COLO829 (cell line): ENCODE measurements at regions not wholly inside any gene's neighbourhood (a gene's known extent, or its start where the extent isn't known, plus 50 kb on each side); places are given as distances from the start of the nearest gene placed in this dataset.

Source experiments
- DNase-seq: peaks from one replicate; pipeline ENCODE4 v3.0.0; 2012; ENCODE audit warnings: low spot score

DNA sequence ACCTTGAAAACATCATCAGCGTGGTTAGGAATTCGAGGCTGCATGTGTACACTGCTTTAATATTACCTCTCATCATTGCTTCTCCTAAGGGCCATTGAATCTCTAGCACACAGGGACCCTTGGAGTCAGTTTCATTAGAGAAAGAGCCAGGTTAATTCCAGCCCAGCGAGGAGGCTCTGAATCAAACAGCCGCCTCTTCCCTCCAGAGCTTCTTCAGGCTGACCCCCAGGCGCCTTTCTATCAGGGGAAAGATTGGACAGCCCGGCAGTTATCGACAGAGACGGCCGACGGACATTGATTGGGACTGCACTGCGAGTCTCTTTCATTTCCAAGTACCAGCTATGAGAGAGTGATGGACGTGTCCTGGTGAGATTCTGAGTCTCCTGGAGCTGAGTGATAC, 159.2 kb downstream of the ANKRD60 start:
- DNase-seq: no peak

DNA sequence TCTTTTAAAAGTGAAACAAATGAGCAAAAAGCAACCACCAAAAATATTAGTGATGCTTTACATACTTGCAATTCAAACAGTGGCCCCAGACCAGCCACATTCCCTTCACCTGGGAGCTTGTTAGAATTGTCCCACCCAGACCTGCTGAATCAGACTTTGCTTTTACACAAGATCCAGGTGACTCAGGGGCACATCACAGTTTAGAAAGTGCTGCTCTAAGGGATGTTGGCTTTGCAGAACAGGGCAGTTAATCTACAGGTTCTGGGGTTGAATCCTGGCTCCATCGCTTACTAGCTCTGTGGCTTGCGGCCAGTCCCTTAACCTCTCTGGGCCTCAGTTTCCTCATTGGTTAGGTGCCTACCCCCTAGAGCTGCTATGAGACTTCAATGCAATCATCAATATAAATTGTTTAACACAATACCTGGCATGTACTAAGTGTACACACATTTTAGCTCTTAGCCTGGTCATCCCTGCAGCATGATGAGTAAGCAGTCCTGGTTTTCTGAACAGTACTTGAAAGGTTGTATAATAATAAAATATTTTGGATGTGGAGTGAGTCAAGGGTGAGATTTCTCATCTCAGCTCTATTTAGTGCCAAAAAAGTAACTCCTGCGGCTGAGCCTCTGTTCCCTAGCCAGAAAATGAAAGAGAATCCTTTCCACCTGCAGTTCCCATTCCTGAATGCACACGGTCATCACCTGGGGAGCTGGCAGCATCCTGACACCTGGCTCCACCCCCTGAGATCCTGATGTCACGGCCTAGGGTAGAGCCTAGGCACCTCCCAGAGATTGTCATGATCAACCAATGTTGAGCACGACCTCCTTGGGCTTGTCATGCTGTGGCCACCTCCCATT, 162.7 kb downstream of the ANKRD60 start:
- no peak for DNase-seq

DNA sequence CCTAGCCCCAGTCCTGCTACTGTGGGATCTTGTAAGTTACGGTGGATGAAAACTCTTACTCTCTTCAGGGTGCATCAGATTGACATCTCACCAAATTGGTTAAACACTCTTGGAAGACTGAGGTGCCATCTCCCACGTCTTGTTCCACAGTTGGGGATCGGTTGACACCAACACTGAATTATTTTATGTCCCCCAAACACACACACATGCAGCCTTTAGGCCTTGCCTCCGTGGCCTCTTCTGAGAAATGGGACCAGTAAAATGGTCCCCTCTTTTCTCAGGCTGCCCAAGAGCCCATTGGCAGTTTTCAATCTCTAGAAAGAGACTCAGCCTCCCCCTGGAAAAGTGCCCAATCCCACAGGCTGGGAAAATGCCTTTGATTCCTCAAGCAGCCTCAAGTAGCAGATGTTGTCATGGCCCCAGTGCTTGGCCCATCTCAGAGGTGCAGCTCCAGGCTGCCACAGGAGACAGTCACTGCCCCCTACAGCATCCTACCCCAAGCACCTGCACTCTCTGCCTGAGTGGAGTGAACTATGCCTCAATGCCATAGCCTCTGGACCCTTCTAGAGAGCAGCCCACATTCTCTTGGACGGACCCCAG, 163.9 kb downstream of the ANKRD60 start:
- DNase-seq: no peak

DNA sequence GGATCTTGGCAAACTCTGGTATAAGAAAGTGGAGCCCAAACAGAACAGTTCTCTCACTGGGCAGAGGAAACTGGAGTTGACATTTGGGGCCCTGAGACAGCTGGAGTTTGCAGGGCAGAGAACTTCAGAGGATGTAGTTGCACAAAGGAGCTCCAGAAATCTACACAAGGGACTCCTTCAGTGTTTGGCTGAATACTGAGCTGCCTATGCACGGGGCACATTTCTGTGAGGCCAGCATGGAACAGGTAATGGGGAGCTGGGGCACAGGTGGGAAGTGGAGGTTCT, 169.3 kb downstream of the ANKRD60 start:
- DNase-seq: no peak

DNA sequence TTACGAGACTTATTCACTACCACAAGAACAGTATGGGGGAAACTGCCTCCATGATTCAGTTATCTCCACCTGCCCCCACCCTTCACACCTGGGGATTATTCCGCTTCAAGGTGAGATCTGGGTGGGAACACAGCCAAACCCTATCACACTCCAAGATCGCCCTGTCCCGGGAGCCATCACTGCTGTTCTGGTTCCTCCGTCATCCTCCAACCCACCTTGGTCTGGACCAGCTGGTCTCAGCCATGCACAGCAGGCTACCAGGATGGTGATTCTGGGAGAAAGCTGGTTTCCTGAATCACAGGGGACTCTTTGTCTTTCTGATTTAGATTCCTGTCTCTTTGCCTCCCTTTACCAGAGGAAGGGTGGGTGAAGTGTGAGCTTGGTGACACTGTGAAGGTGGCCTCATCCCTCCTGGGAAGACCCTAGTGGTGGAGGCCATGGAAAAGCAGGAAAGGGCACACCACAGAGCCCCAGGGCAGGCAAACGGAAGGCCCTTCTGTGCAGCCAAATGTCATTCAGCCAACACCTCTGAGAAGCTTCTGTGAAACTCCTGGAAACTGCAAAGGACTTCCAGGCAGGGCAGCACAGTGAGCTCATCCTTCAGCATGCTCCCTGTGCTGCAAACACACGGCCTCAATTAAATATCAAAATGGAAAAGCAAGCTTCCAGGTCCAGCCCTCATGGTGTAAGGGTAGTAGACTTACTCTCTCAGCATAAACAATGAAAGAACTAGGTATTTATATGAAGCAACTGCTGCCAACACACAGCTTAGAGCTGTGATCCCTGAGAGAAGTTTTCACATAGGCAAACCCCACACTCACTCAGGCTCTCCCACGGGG, 169.8 kb downstream of the ANKRD60 start:
- no peak for DNase-seq

DNA sequence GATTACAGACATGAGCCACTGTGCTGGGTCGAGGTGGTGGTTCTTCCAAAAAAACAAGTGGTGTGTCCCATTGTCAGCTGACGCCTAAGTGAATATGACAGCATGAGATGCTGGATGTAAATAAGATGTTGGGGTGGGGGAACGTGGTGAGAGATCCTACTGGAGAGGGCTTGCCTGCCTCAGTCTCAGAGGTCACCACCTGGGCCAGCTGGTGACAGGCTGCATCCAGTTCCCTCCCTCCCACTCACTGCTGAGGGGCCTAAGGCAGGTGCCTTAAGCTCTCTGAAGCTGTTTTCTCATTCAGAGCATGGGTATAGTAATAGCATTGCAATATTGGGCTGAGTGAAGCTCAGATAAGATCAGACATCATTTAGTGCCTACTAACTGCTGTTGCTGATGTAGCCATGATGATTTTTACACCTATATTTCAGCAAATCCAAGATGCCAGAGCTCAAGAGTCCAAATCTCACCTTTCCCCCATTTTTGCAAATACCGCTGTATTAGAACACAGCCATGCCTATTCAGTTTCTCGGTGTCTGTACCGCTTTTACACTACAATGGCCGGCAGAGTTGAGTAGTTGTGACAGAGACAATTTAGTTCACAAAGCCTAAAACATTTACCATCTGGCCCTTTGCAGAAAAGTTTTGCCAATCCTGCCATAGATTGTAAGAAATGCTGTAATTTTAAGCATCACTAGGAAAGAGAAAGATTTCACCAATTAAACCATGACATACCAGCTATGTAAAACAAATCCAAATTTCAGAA, 171.3 kb downstream of the ANKRD60 start:
- DNase-seq: no peak

DNA sequence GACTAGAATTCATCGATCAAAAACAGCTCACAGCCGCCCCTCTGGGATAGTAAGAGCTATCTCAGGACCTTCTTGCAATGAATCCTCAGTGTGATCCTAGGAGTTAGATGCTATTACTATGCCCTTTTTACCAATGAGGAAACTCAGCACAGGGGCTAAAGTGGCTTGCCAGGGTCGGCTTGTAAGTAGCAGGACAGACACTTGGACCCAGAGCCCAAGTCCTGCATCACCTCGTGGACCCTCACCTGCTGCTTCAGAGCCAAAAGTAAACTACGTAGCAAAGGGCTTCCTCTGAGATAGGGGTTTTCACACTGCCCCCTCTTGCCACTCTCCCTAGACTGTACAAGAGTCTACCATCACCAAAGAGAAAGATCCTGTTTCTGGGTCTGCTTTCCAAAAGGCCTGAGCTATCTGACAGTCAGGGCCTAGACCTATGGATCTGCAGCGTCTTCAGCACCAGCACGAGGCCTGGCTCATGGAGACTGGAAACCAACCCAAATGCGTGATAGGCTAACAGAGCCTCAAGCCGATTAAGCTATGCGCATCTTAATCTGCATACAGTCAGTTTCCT, 172.3 kb downstream of the ANKRD60 start:
- no peak for DNase-seq

DNA sequence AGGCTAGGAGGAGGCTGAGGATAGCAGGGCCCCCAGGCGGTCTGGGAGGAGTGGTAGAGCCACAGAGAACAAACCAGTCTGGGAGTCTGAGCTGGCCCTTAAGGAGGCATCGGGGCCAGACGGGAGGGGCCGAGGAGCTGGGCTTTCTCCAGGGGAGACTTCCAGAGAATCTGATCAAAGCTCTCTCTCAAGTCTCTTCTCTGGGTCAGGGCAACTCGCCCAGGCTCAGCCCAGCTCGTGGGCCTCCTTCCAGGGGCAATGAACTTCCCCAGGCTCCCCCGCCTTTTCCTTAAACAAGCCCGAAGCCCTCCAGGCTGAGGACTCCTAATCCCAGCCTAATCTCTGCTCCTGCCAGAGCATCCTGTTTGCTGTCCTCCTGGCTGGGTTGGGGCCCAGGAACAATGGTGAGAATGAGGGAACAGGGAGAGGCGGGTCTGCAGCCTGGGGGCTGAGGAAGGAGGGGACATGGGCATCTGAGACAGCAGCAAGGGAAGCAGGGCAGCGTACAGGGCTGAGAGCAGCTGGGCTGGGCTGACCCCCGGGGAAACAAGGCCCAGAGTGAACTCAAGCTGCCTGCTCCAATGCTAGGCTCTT, 173.6 kb downstream of the ANKRD60 start:
- DNase-seq: no peak

DNA sequence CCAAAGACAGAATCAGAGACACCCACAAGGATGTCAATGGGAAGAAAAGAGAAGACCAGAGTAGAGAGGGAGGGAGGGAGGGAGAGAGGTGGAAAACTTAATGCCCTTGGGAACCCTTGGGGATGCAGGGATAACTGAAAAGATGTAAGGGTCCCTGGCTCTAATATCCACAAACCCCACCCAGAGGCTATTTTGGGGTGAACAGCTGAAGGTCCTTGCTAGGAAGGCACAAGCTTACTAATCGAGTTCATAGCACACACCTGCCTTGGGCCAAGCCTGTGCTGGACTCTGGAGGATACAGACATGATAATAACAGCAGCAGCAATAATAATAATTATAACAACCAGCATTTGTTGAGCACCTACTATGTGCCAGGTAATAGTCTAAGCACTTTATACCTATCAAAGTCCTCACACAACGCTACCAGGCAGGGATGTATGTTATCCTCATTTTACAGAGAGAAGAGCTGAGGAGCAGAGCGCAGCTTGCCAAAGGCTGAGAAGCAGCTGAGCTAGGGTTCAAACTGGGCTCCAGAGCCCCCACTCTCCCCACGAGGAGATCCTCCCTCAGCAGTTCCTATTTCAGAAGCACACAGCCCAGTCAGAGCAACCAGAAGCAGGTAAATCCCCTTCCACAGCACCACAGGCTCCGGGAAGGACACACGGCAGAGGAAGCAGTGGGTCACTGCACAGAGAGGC, 174.2 kb downstream of the ANKRD60 start:
- DNase-seq: no peak

DNA sequence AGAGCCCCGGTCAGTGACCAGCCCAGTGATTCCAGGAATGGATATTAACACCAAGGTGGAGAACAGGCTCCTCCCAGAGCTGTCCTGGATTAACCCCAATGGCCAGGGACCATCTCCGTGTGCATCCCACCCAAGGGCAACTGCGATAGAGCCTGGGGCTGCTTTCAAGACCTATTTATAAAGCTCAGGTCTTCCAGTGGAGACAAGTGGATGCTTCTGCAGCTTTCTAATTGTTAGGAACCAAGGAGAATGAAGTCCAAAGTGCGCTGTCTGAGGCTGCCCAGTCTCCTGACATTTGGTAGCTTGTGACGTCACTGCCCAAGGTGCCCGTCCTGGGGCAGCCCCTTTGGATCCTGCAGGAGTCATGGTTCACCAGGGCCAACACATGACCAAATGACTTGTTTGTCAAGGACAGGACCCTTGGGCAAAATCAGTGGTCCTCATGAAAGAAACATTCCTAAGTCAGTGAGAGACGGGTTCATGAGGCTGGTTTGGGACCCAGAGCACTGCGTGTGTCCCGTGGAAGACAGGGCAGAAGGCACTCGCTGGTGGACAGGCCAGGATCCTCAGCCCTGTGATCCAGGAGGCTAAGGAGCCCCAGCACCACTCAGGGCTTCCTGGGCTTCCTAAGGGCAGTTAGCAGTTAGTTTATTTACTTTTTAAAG, 174.9 kb downstream of the ANKRD60 start:
- DNase-seq: no peak

DNA sequence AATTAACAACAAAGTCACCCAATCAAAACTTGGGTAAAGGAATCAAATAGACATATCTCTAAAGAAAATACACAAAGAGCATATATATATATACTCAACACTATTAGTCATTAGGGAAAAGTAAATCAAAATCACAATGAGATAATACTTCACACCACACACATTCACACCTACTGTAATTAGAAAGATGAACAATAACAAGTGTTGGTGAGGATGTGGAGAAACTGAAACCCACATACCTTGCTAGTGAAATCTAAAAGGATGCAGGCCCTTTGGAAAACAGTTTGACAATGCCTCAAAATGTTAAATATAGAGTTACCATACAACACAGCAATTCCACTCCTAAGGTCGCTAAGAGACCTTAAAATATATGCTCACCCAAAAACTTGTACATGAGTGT, 177.1 kb downstream of the ANKRD60 start:
- DNase-seq: no peak

DNA sequence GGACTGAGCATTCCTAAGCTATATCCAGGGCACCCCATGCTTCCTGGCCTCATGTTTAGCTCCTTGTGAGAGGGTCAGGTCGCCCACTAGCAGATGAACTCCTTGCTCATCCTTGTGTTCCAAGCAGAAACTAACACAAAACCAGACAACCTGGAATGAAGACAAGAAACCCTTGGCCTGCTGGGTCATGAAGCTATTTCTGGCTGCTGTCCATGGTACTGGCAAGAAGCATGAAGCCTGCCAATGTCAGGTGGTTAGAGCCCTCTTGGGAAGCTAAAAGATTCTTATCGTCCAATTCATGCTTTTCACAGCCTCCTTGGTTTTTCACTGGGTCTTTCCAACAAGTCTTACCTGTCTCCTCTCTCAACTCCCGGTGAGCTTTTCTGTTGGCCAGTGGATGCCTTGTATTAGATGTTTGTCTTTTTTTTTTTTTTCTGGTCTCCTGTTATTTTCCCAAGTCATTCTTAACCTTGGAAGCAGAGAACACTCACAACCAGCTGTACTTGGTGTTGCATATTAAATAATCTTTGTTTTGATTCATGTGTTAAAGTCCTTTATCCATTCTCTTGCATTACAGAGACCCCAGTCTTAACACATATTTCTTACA, 180.3 kb downstream of the ANKRD60 start:
- DNase-seq: peak; percentile 61

DNA sequence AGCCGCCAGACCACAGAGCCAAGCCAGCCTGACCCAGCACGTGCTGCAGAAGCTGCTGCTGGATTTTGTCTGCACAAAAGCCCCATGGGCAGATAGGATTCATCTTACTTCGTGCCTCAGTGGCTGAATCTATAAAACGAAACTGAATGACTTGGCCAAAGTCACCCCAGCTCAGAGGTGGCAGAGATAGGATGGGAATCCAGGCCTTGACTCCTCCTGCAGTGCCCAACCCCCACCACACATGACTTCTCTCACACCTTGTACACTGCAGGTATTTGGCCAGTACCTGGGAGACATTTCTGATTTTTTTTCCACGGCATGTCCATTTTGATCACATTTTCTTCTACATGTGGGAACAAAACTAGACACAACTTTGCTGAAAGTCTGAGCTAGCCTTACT, 182.1 kb downstream of the ANKRD60 start:
- no peak for DNase-seq

DNA sequence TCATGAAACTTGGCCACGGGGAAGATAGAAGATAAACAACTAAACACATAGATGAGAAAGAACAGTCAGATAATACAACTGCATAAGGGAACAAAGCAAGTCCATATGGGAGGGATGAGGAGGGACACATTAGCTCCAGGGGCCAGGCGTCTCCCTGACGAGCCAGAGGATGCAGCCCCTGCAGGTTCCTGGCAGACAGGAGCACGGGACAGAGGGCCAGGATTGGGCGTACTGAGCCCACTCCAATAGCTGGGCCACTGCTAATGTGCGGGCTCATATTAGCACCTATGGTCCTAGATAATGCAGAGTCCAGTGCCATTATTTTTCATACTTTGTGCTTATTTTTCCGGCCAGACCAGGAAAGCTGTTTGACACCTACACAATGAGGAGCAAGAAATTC, 182.9 kb downstream of the ANKRD60 start:
- DNase-seq: no peak

DNA sequence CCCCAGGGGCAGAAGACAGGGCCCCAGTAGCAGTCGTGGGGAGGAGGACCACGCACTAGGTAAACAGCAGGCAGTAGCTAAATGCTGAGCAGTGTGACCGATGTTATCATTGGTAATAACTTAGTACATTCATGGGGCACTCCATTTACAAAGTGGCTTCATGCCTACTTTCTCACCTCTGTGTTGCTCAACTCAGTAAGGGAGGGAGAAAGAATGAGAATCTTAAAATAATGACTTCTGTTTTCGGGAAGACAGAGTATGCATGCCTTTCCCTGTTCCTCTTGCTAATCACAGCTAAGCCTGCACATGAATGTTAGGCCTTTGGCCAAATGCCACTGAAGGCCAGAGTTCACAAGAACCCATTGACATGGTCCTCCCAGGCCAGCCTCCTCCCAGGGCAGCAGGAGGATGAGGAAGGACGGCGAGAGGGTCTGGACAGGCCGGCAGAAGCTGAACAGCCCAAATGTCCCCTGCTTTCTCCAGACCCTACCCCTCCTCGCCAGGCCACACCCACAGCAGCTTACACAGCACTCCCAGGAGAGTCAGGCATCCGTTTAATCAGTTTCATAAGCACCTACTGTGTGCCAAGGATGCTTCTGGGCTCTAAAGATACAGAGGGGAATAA, 183.4 kb downstream of the ANKRD60 start:
- no peak for DNase-seq

DNA sequence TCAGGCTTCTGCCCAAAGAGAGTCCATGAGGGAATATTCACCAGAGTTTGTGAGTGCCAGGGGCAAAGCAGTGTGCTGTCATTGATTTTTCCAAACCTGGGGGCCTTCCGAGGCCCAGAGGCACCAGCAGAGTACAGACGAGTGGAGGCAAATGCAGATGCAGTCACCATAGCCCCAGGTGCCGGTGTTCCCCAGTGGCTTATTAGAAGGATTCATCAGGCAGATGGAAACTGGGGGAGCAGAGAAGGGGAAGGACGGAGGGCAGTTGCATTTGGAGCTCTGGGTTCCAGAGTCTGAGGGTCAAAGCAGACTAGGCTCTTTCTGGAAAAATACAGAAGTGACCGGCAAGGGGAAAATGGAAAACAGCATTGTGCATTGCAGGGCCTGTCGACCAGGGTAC, 184.2 kb downstream of the ANKRD60 start:
- no peak for DNase-seq

DNA sequence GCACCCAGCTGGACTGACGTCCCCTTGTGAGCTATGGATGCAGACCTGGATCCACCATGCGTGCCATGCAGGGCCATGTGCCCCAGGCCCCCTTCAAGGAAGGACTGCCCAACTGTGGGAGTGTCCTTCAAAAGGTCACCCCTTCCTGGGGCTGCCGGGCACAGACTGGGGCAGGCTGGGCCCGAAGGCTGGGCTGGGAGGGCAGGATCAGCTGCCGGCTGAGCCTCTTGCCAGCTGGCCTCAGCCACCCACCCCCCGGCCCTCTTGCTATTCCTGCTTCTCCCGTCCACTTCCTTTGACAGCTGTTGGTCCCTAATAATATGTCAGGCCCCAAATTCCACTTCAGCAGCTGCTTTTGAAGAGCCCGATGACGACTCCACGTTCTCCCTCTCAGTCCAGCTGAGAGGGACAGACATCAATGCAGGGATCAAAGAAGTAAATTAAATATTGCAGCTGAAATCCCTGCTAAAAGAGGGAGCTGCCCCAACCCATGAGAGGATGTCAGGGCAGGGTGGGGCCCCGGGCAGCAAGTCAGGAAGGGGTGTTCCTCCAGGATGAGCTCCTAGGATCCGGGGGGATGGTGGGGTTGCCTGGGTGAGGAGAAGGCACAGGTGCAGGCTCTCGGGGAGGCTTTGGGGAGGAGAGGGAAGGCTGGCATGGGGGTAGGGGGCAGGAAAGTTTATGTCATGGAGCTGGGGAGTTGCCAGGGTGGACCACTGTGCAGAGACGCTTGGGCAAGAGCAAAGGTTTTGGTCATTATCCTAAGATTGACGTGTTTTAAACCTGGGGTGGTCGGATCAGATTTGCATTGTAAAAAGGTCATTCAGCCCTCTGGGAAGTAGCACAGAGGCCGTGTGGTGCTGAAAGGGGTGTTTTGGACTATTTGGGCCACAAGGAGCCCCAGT, 185.0 kb downstream of the ANKRD60 start:
- DNase-seq: no peak

DNA sequence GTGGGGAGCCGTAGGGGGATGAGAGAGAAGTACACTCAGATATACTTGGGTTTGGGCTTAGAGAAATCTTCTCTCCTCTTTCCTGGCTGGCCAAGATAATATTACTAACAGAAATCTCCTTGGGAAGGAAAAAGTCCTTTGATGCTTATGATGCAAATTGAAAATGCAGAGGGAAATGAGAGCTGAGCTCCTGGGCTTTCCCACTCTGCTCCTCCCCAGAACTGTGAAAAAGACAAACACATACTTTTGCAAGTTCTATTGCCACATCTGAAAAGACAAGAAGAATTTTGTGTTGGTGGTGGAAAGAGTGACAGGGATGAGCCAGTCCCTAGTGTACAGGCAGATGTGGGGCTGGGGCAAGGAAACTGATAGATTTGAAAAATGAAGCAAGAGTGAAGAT, 185.9 kb downstream of the ANKRD60 start:
- no peak for DNase-seq
